HG02870 (cell line): ENCODE measurements at regions not wholly inside any gene's neighbourhood (a gene's known extent, or its start where the extent isn't known, plus 50 kb on each side); places are given as distances from the start of the nearest gene placed in this dataset.

Experiments used
- ATAC-seq: cut with Tn5 transposase; IDR thresholded peaks from one replicate; pipeline ENCODE4 v1.9.1; 2021; ENCODE audit warnings: mild to moderate bottlenecking, moderate library complexity; ENCODE audit not compliant: unreplicated experiment

GRCh38 chr4:30930276-30930675 is 210.1 kb downstream of the PCDH7 start:
- no peak for ATAC-seq

GRCh38 chr4:30932581-30932980 is 212.4 kb downstream of the PCDH7 start:
- no peak for ATAC-seq

DNA sequence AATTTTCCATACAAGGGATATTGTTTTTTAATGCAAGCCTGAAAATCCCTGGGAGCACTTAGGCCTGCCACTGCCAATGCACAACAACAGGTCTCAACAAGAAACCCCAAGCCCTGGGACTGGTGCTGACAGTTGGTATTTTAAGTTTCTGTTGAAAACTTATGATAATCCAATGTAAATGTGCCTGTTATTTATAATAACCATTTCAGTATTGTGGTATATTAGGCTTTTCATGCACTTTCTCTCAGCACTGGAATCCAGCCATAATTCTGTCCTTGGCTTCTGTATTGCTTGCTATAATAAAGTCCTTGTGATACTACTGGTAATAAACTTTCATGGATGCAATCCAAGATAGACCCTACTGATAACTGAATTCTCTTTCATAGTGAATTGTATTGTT is 218.9 kb downstream of the PCDH7 start:
- no peak for ATAC-seq

DNA sequence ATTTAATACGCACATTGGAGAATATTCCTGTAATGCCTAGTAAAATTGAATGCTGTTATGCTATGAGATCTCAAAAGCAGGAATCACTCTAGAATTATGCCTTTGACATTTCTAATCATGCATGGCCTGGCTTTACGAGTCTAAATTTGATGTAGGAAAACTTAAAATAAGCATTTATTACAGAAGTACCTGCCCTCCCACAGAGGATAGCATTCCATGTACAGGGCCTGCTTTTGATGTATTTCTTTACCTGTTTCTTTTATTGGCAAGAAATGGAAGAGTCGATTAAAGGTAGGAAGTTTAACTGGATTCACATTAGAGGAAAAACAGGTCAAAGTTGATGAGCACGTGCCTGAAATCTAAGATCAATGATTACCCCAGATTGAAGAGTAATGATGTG is 219.5 kb downstream of the PCDH7 start:
- ATAC-seq: no peak

GRCh38 chr4:30941641-30942040 is 221.5 kb downstream of the PCDH7 start:
- no peak for ATAC-seq

DNA sequence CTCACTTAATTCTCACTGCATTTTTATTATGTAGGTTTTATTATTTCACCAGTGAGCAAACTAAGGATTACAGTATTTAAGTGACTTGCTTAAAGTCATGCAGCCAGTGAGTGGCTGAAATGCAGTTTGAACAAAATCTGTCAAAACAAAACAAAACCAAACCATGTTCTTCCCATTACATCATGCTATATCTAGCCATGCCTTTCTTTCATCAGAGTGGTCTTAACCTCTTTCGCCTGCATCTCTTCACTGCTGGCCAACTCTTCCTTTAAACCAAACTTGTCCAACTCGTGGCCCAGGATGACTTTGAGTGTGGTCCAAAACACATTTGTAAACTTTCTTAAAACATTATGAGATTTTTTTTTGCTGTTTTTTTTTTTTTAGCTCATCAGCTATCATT is 223.2 kb downstream of the PCDH7 start:
- no peak for ATAC-seq

DNA sequence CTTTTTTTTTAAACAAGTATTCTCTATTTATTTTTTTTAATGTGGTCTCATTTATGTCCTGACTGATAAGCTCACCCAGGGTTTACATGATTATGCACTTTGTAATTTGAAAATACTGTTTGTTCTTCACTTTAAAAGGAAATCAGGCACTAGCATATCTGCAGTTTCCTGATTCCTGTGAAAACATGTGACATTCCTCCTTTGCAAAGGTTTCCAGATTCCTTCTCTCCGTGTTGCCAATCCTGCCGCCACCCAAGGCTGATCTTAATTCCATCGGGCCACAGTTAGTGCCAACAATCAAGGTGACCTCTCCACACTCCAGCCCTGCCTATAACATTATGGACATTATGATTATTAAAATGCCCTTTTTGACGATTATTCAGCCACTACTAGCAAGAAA is 225.4 kb downstream of the PCDH7 start:
- no peak for ATAC-seq

DNA sequence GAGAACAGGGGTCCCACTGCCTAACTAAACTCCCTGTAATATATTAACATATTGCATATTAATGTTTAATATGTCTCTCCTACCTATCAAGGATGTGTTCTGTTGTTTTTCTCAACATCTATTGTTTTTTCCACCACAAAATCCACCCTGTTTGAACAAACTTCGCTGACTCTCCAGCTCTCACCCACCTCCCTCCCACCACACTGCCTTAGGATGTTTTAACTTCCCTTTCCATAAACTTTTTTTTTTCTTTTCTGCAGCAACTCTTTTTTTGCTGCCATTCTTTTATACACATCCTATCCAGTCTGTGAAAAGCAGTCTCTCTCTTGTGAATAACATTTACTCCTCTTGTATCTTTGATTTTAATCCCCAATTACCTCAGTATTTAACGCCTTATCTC is 226.1 kb downstream of the PCDH7 start:
- ATAC-seq: no peak

- no peak for ATAC-seq
Observed at GRCh38 chr4:30948653-30949052, 228.5 kb downstream of the PCDH7 start.

DNA sequence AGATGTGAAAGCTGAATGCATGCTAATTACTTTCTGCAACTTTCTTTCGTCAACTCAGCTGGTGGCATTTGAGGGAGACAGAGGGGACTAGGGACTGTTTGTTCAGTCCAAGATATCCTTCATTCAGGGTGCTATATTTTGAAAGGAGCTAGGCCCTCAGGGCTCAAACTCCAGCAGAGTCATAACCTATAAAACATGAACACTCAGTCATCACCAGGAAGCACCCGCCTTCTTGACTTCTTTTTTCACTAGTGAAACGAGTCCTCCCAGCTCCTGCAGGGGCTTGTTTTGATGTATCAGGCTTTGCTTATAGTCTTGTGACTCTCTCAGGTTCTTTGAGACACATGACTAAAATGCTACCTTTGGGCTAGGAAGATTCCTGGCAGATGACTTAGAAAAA is 230.6 kb downstream of the PCDH7 start:
- ATAC-seq: no peak

DNA sequence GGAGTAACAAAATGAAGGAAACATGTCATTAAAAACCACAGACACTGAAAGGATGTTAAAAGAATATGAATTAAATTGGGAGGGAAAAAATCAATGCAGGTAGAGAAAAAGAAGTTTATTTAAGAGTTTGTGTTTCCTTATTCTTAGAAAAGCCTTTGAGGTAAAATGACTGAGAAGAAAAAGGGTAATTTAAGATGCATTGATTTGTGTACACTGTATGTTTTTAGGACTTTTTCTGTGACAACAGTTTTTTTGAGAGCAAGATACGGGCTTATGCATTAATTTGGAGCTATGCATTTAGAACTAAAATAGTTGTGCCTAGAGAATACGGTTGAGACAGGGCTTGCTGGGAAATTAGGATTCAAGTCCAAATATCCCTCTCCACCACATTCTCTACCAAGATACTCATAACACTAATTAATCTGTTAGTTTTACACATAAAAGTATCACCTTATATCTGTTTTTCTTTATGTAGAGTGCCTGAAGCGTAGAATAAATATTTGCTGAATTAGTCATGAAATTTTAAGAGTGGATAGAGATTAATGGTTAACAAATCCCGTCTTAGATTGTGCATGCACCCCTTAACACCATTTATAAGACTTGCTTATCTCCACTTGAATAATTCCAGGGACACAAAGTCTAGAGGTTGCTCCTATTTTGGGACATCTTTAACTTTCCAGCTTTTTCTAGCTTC is 232.5 kb downstream of the PCDH7 start:
- ATAC-seq: no peak

GRCh38 chr4:30953799-30954198 is 233.6 kb downstream of the PCDH7 start:
- no peak for ATAC-seq

DNA sequence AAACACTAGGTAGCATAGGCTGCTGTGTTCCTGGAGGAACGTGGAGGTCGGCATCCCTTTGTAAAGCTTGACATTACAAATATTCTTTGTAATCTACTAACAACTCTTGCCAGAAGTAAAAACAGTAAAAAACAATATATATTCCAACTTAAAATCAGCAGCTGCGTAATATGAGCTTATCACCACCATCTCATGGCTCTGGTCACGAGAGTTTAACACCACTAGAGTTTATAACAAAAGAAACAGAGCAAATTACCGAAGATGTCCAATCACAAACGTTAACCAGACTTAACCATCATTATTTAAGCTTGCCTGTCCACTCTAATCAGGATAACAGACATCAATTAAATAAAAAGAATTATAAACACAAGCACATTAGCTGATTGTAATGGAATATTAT is 236.7 kb downstream of the PCDH7 start:
- no peak for ATAC-seq

DNA sequence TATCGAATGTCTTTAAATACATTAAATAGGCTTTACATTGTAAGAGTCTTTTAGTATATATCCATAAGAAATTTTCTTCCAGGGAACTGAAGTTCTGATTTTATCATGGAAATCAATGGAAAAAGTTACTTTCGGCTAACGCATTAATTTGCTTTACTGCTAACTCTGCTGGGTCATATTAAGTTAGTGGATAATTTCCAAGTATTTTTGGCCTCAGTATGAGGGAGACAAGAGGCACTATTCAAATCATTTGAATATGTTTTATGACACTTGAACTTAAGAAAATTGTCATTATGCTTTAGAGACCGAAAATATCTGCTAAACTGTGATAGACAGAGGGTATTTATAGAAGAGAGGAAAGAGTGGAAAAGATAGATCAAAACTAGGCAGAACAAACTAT is 237.5 kb downstream of the PCDH7 start:
- ATAC-seq: no peak

DNA sequence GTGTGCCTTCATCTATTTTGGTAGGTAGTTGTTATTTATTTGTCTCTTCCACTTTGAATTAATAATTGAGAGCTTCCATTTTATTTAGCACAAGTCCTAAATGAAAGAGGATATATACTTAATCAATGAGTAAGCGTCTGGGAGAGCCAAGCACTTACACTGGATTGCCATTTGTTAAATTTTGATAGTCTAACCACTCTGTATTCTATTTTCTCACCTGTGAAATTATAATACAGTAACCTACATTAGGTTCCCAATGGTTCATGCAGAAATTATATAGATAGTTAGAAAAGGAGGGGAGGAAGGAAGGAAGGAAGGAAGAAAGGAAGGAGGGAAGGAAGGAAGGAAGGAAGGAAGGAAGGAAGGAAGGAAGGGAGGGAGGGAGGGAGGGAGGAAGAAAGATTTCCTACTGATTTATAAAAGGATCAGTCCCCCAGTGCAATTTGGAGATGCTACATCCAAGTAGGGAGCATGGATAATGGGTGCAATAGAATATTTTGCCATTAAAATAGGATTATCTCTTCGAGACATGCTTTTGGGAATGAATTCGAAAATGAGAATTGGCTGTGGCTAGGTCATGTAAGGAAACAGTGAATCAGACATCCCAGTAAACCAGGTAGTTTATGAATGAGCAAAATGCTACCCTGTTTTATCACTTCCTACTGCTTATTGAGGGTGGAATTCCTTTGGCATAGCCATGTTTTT is 239.8 kb downstream of the PCDH7 start:
- no peak for ATAC-seq

- no peak for ATAC-seq
Observed at GRCh38 chr4:30962939-30963338, 242.8 kb downstream of the PCDH7 start.

- ATAC-seq: no peak
Observed at GRCh38 chr4:30968926-30969325, 248.8 kb downstream of the PCDH7 start.

DNA sequence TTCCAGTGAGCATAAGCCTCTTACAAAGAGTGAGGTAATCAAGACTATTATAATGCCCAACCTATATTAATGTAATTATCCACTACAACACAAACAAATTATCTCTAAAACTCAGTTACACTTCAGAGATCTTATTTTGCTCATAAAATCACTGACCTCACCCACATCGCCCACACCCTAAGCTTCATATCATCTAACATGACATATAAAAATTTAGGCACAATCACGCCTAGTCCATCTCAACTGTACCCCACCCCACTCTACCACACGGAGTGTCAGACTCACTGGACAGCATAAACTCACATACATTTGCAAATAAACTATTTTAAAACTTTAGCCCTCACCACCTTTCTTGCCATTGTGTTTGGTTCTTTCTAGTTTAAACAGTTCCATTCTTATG is 252.4 kb downstream of the PCDH7 start:
- ATAC-seq: no peak

DNA sequence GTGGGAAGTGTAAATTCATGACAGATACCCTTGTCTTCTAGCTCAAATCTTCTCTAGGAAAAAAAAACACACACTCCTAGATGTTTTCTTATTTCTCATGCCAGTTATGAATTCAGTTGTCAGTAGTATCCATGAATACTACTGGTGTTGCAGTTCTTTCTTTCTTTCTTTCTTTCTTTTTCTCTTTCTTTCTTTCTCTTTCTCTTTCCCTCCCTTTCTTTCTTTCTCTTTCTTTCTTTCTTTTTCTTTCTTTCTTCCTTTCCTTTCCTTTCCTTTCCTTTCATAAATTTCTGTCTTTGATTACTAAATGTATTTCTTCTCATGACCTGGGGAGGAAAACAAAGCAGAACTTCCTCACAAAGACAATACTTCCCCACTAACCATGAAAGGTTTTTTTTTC is 253.8 kb downstream of the PCDH7 start:
- ATAC-seq: no peak

DNA sequence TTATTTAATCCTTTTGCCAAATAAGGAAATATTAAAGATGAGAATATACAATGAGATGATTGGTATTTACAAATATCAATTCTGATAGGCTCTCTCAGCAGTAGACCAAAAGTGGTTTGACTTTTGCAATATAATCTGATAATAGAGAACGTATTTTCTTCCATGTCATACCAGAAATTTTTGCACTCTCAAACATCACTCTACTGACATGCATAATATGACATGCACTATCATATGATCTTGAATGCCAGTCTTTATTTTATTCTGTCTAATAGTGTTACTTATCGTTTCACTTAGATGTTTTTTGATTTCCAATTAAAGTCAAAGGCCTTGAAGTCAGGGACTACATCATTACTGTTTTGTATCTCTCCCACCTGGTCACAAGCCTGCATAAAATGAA is 259.2 kb downstream of the PCDH7 start:
- ATAC-seq: no peak

DNA sequence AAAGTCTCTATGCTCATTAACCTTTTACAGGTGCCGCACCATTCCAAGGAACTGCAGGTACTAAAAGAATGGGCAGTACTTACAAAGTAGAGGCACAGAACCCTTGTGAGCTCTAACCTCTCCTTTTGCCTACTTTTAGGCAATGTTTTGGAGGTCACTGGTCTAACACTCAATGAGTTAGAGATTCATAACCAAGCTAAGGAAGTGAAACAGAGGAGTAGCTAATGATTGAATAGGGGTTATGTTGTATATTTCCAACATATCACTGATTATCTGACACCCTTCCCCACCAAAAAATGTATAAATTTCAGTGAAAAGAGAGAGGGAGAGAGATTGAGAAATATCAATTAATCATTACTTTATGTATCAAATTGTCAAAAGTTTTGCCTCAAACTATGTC is 269.3 kb downstream of the PCDH7 start:
- no peak for ATAC-seq

DNA sequence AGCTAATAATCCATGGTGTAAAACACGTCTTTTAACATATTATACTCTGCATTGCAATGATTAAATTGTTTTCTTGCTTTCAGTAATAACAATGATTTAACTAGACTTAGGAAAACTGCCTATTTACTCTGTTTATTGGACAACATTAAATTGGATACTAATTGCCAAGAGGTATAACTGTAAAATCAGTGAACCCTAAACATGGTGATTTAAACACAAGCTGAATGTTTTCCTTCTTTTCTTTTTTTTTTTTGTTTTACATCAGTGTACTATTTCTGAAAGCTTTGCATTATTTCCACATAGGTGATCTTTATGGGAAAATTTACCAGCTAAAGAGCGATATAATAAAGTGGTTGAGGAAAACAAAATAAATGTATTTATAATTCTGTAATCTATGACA is 276.7 kb downstream of the PCDH7 start:
- no peak for ATAC-seq

DNA sequence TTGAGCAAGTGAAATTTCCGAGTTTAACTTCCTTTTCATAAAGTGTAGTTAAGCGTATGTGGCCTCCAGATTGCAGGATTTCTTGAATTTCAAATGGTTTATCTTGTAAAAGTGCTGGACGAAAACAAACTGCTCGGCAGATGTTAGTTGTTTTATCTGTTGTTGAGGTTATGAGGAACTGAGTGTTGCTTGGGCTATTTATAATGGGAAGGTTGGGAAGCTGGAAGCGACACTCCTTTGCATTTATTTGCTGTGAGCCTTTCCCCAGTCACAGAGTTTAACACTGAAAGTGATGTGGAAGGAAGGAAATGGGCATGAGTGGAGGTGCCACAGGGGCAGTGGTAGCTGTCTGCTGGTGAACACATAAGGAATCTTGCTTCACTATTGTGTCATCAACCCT is 284.9 kb downstream of the PCDH7 start:
- no peak for ATAC-seq
